HG03175 (cell line): ENCODE measurements at regions not wholly inside any gene's neighbourhood (a gene's known extent, or its start where the extent isn't known, plus 50 kb on each side); places are given as distances from the start of the nearest gene placed in this dataset.

ENCODE experiments used
- ATAC-seq: cut with Tn5 transposase; IDR thresholded peaks from one replicate; pipeline ENCODE4 v1.9.1; 2021; ENCODE audit warnings: mild to moderate bottlenecking, moderate library complexity; ENCODE audit not compliant: unreplicated experiment

- ATAC-seq: no peak
Measured at GRCh38 chr4:157887316-157887715, 285.5 kb downstream of the GASK1B start.

DNA sequence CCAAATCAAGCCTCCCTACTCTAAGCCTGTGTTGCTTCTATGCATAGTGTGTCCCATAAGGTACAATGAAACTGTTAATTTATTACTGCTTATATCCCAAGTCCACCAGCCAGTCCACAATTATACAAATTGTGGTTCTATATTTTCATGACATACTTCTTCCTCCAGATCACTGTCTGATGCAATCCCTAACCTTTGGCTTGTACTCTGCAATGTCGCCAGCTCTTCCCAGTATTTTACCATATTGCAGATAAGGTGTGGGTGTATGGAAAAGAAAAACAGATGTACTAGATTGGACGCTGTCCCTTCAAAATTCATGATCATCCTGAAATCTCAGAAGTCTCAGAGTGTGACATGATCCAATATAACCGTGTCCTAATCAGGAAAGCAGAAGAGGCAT is 286.2 kb downstream of the GASK1B start:
- ATAC-seq: no peak

- ATAC-seq: no peak
Measured at GRCh38 chr4:157885811-157886210, 287.0 kb downstream of the GASK1B start.

DNA sequence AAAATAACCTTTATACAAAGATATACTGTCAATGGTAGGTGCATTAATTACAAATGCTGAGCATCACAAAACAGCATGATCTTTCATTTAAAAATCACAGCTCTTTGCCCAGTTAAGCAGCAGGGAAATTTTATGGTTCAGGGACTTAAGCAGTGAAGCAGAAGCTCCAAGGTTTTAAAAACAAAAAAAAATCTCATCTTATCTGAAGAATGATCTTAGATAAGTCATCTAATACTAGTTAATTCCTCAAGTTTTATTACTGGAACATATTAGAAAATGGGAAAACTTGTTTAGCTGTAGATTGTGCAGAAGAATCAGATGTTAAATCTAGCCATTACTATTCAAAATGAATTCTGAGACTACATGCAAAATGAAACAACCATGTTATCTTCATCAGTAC is 289.9 kb downstream of the GASK1B start:
- ATAC-seq: no peak

DNA sequence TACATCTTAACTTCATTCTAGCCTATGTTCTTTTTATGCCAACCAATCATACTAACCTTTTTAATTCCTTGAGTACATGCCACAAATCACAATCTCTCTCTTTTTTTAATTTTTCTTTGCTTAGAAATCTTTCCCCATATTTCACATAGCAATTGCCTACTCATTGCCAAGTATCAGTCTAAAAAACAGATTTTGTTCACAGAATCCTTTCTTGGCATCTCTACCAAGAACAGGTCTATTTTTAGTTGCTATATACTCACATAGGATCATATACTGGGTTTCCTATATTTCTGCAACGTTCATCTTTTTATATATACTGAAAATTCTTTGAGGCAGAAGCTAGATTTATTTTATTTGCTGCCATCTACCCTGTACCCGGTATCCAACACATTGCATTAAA is 292.1 kb downstream of the GASK1B start:
- no peak for ATAC-seq

GRCh38 chr4:157854819-157855218 is 318.0 kb downstream of the GASK1B start:
- no peak for ATAC-seq

GRCh38 chr4:157840648-157841047 is 332.2 kb downstream of the GASK1B start:
- ATAC-seq: no peak

- no peak for ATAC-seq
Measured at GRCh38 chr4:157840034-157840433, 332.8 kb downstream of the GASK1B start.

DNA sequence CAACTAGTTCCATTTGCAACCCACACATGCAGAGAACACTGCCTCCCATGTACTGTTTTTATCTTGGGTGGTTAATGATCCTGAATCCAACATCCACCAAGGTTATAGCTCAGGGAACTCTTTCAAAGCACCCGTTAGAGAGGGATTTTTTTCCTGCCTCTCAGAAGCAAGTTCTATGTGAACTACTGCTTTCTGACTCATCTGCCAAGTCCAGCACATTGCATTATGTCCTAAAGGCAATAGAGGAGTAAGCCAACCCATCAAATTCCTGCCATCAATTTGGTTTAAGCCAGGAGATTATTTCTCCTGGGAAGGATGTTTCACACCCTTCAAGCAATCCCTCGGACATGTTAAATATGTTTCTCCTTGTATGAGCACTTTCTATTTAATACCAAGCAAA is 334.5 kb downstream of the GASK1B start:
- no peak for ATAC-seq

GRCh38 chr4:157837071-157837703 is 335.6 kb downstream of the GASK1B start:
- no peak for ATAC-seq

DNA sequence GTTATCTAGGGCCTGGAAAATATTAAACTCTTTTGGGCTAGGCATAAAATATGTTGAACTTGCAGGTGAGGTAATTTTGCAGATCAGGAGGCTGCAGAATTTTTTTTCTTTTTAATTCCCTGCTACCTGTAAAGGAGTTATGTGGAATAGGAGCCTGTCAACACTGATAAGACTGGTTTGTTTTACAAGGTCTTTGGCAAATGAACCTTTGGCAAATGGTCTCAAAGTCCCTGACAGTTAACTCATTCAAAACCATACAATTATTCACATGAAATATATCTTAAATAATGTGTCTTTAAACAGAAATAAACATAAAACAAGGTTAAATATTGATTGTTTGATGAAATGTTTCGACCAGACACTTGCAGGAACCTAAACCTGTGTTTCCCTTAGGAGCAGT is 340.2 kb downstream of the GASK1B start:
- no peak for ATAC-seq

DNA sequence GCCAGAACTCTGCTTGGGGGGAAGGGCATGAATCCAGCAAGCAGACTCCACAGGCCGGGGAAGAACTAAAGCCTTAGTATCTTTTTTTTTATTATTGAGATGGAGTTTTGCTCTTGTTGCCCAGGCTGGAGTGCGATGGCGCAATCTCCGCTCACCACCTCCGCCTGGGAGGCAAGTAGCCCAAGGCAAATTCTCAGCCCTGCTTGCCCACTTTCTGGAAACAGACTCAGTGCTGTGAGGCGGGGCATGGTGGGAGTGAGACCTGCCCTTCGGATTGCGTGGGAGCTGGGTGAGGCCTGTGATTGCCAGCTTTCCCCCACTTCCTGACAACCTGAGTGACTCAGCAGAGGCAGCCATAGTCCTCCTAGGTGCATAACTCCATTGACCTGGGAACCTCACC is 348.8 kb downstream of the GASK1B start:
- no peak for ATAC-seq

DNA sequence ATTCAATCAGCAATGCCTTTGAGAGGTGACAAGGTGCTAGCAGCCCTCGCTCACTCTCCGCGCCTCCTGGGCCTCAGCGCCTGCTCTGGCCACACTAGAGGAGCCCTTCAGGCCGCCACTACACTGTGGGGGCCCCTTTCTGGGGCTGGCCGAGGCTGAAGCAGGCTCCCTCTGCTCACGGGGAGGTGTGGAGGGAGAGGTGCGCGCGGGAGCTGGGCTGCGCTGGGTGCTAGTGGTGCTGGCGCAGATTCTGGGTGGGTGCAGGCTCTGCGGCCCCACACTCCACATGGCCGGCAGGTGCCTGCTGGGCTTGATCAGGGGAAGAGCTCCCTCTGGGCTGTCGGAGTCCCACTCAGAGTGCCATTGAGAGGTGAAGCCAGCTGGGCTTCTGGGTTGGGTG is 351.0 kb downstream of the GASK1B start:
- no peak for ATAC-seq

DNA sequence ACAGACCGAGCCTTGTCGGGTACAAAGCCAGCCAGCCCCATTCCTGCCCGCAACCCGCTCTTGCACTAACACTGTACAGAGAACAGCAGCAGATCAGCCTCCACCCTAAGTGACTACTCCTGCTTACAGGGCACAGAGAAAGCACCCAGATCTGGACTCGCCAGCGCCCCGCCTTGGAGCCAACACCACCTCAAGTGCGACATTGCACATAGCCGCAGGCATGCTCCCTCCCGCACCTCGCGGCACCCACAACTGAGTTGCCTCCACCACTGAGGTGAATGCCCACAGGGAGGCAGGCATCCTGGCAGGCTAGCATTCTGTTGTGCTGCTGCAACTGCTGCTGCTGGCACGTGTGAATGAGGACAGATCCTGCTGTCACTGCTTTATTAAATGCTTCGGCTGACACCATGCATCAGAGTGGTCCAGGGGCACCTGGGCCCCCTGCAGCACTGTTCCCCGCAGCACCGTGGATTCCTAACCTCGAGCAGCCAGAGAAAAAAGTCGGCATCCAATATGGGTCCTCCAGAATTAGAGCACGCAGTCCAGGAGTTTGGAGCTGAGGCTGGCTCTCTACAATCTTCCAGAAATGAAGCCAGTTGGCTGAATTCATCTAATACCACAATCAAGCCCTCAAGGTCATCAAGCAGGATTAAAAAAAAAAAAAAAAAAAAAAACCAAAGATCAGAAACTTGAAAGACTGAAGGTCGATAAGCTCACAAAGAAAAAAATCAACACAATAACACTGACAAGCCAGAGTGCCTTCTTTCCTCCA is 352.9 kb downstream of the GASK1B start:
- no peak for ATAC-seq

DNA sequence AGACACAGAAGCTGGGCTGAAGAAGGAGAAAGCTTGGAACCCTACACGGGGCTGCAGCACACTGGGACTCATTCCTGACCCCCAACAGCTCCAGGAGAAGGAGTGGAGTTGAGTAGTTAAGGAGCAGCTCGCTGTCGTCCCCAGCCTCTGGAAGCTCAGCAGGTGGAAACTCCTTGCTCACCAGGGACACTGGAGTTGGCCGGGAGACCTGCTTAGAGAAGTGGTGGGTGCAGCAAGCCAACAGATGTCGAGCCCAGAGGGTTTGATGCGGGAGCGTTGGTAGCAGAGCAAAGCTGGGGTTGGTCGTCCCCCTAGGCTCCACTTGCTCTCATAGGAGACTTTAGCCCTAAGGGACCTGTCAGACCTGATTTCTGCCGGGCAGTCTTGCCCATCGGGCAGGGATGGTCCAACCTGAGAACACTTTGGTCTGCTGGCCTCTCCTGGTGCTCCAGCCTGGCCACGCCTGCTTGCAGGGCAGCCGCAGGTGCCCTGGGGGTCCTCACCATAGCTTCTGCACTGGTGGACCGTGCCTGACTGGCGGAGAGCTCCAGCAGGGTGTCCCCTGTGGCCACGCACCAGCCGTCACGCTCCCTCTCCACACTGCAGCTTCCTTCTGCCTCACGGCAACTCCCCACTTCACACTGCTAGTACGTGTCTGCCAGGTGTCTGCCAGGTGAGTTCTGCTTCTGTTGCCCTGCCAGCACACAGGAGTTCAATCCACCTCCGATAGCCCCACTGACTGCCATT is 353.7 kb downstream of the GASK1B start:
- no peak for ATAC-seq

GRCh38 chr4:157810137-157810774 is 362.6 kb downstream of the GASK1B start:
- ATAC-seq: no peak

- no peak for ATAC-seq
Measured at GRCh38 chr4:157808796-157809383, 363.9 kb downstream of the GASK1B start.

GRCh38 chr4:157806184-157806583 is 366.6 kb downstream of the GASK1B start:
- ATAC-seq: no peak

DNA sequence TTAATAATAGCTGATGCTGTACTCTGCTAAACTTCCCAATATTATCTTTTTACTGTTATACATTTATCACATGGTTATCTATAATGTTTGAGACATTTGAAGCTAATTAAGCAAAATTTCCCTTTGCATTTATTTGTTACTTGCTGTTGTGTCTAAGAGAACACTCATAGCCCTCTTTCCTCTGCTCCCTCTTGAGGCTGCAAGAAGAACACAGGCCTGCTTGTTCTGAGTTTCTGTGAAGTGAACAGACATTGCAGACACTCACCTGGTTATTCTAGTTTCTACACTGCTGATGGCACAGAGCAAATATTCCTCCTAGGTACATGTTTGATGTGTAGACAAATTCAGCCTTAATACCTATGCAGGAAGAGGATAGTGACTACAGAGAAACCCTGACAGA is 367.8 kb downstream of the GASK1B start:
- ATAC-seq: no peak

DNA sequence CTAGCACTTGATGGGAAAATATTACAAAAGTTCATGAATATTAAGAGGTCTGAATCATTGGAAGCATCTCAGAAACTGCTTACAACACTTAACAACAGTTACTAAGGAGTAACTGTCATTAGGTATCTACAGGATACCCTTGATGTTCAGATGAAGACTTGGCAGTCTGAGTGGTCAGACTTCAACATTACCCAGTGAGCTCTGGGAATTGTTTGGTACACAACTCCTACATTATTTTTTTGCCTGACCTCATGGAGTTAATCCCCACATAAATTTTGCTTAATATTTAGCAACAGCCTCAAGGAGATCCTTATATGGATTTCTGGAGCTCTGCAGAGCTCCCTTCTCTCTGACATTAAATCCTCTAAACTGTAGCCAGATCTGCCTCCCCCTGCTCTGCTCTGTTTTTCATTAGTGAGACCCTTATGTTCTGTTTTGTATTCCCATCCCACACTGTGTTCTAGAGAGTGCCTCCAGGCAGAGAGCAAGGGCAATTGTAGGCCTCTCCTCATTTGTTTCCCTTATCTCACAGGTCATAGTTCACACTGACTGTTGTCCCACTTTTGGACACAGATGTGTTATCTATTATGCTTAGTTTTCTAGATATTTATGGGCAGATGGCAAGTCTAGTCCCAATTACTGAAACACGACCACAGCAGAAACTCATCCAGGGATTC is 368.8 kb downstream of the GASK1B start:
- ATAC-seq: no peak

GRCh38 chr4:157803421-157803820 is 369.4 kb downstream of the GASK1B start:
- ATAC-seq: no peak
